Tibial nerve (tissue), 4 donors: ENCODE measurements at regions not wholly inside any gene's neighbourhood (a gene's known extent, or its start where the extent isn't known, plus 50 kb on each side); places are given as distances from the start of the nearest gene placed in this dataset.

ENCODE experiments used
- DNase-seq, 2 donors: peaks; one replicate each; pipeline ENCODE4 v3.0.0-alpha.2; 2019; ENCODE audit warnings: low spot score in 2 of 2
- H3K27ac ChIP-seq, 4 donors: fragments of 200-600 bp; sonication (generic) in 3 of 4; one replicate each; pipeline ENCODE4 v1.5.1; 2017 to 2019; ENCODE audit warnings: mild to moderate bottlenecking in 1 of 4
- H3K27me3 ChIP-seq, 2 donors: fragments of 200-600 bp; sonication (generic) in 1 of 2; one replicate each; pipeline versions ENCODE4 v1.5.1 to v1.6.0; 2017 to 2019
- H3K36me3 ChIP-seq, 3 donors: fragments of 200-600 bp; sonication (generic); one replicate each; pipeline ENCODE4 v1.5.1; 2018 to 2019
- H3K4me1 ChIP-seq, 4 donors: fragments of 200-600 bp; sonication (generic) in 3 of 4; one replicate each; pipeline ENCODE4 v1.5.1; 2017 to 2019
- H3K4me3 ChIP-seq, 4 donors: fragments of 200-600 bp; sonication (generic) in 3 of 4; one replicate each; pipeline ENCODE4 v1.5.1; 2017 to 2019; ENCODE audit warnings: mild to moderate bottlenecking in 1 of 4, moderate library complexity in 1 of 4
- H3K9me3 ChIP-seq, 4 donors: fragments of 200-600 bp; sonication (generic) in 3 of 4; one replicate each; pipeline ENCODE4 v1.5.1; 2017 to 2019
- EP300 ChIP-seq, 2 donors: sonication (generic); formaldehyde crosslinking; IDR thresholded peaks; one replicate each; pipeline ENCODE4 v1.6.1; 2017; ENCODE audit warnings: antibody characterized with exemption in 2 of 2, mild to moderate bottlenecking in 1 of 2
- POLR2A ChIP-seq, 2 donors: fragments of 450-650 bp; IDR thresholded peaks; one replicate each; pipeline ENCODE4 v1.6.1; 2017; ENCODE audit warnings: antibody characterized with exemption in 2 of 2, mild to moderate bottlenecking in 2 of 2, moderate library complexity in 2 of 2
- WGBS, 2 donors: methylation state at CpG; one replicate each; pipeline ENCODE4 v1.1.5; 2018; 5-methylcytosine and 5-hydroxymethylcytosine counted together
- TF ChIP-seq, protein P1 (sequence below), 5 experiments: fragments of 200-600 bp in 3 of 5; fragments of 450-650 bp in 2 of 5; sonication (generic) in 3 of 5; IDR thresholded peaks; one replicate each; pipeline ENCODE4 v1.5.1; 2016 to 2019; ENCODE audit warnings: antibody characterized with exemption in 5 of 5, mild to moderate bottlenecking in 3 of 5, moderate library complexity in 2 of 5

DNA sequence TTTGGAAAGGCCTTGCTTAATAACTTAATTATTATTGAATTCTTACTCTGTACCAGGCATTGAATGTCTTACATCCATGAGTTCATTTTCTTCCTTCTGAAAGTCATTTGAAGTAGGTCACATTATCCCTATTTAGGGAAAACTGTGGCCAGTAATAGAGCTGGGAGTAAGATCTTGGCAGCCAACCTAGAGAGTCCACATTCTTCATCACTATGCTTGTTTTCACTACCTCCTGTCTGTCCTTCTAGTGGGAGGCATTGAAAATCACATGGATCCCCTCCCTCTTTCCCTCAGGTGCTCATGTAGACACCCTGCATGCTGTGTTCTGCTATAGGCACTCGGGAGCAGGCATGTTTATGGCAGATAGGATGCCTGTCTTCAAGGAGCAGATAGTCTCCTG is 154.9 kb downstream of the EBLN2 start:
- DNase-seq, result no peak
- Histone ChIP-seq H3K27me3 (no peaks in the 10 kb centered on the region), H3K27ac (no peak overlapping the region), H3K4me1 (no peaks in the 10 kb centered on the region), H3K9me3 (no peaks in the 10 kb centered on the region), H3K36me3 (no peaks in the 10 kb centered on the region), H3K4me3 (no peak overlapping the region)
- WGBS, 2 donors, result 95% methylated on average over 1 of the region's 1 CpG
- TF ChIP-seq POLR2A (IDR thresholded peaks at IDR 0.05) (no peak), EP300 (IDR thresholded peaks at IDR 0.05) (no peak)
- TF ChIP-seq, protein P1, sequence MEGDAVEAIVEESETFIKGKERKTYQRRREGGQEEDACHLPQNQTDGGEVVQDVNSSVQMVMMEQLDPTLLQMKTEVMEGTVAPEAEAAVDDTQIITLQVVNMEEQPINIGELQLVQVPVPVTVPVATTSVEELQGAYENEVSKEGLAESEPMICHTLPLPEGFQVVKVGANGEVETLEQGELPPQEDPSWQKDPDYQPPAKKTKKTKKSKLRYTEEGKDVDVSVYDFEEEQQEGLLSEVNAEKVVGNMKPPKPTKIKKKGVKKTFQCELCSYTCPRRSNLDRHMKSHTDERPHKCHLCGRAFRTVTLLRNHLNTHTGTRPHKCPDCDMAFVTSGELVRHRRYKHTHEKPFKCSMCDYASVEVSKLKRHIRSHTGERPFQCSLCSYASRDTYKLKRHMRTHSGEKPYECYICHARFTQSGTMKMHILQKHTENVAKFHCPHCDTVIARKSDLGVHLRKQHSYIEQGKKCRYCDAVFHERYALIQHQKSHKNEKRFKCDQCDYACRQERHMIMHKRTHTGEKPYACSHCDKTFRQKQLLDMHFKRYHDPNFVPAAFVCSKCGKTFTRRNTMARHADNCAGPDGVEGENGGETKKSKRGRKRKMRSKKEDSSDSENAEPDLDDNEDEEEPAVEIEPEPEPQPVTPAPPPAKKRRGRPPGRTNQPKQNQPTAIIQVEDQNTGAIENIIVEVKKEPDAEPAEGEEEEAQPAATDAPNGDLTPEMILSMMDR (IDR thresholded peaks at IDR 0.05), result no peak

DNA sequence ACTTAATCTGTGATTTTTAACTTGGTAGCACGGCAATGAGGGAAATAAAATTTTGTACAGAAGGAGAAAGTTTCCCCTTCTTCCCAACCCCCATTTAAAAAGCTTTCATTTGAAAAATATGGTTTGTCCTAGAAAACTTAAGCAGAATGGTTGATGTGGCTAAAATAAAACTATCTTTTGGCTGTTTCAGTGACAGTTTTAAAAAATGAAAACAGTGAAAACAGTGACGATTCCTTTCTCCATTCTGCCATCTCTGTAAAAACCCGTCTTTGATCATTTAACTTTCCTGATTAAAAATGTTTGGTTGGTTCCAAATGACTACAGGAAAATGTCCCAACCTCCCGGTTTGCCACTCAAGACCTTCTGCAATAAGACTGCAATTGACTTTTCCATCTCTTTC is 160.7 kb downstream of the EBLN2 start:
- no peaks in the 10 kb centered on the region for H3K27me3 ChIP-seq
- H3K9me3 ChIP-seq, result no peaks in the 10 kb centered on the region
- no peaks in the 10 kb centered on the region for H3K4me1 ChIP-seq
- H3K27ac ChIP-seq, result no peak overlapping the region
- TF ChIP-seq, protein P1 (IDR thresholded peaks at IDR 0.05), result no peak
- TF ChIP-seq POLR2A (IDR thresholded peaks at IDR 0.05) (no peak), EP300 (IDR thresholded peaks at IDR 0.05) (no peak)
- no peak for DNase-seq
- H3K4me3 ChIP-seq, result no peak overlapping the region
- WGBS, 2 donors, result 76 to 80% methylated on average over 4 of the region's 4 CpGs
- H3K36me3 ChIP-seq, result no peaks in the 10 kb centered on the region

DNA sequence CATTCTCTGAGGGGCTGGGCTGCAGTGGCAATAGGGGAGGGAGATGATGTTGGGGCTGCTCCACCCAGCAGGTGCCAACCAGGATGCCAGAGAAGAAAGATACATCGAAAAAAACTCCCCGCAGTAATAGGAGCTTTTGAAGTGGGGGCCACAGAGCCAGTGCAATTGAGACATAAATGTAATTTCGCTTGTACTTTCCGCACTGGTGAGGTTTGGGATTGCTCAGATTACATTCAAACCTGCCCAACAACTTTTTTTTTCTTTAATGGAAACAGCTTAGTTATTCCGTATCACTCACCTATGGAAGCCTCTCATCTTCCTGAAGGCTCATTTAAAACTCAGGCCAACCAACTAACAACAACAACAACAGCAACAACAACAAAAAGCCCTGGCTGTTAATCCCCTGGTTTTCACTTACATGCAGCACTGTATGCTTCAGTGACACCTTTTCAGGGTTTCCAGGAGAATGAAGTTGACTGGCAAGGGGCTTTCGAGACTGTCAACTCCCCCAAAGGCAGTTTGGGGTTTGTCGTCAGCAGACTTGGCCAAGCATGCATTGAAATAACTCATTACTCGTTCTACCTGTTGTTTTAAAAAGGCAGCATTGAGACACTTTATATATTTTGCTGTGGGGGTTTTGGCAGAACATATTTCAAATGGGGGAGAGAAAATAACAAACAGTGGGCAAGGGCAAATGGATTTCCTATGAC is 163.8 kb downstream of the EBLN2 start:
- Histone ChIP-seq H3K9me3 (no peaks in the 10 kb centered on the region), H3K27me3 (no peaks in the 10 kb centered on the region), H3K4me1 (no peaks in the 10 kb centered on the region), H3K27ac (no peak overlapping the region), H3K4me3 (no peak overlapping the region), H3K36me3 (no peaks in the 10 kb centered on the region)
- no peak for TF ChIP-seq POLR2A (IDR thresholded peaks at IDR 0.05)
- TF ChIP-seq EP300 (IDR thresholded peaks at IDR 0.05), result no peak
- TF ChIP-seq, protein P1 (IDR thresholded peaks at IDR 0.05), result no peak
- no peak for DNase-seq
- 86 to 88% methylated on average over 8 of the region's 8 CpGs for WGBS, 2 donors

DNA sequence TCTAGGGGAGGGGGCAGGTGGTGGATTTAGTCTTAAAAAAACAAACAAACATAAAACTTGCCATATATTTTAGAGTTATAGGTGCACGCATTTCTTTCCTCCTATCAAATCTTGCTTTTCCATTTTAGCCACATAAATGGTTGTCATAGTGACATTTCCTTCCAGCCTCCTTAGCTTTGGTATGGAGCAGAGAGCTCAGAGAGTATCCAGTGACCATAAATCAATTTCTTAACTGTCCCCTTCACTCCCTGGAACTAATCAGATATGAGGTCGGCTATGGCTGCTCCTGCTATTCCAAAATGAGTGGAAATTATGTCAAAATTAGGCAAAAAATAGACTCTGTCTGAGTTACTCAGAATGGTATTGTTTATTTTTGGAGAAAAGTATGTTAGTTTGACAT is 164.5 kb downstream of the EBLN2 start:
- WGBS, 2 donors, result 58 to 61% methylated on average over 2 of the region's 2 CpGs
- no peak overlapping the region for H3K4me3 ChIP-seq
- no peak overlapping the region for H3K27ac ChIP-seq
- TF ChIP-seq, protein P1 (IDR thresholded peaks at IDR 0.05), result no peak
- no peak for TF ChIP-seq EP300 (IDR thresholded peaks at IDR 0.05)
- no peak for TF ChIP-seq POLR2A (IDR thresholded peaks at IDR 0.05)
- no peaks in the 10 kb centered on the region for H3K27me3 ChIP-seq
- H3K36me3 ChIP-seq, result no peaks in the 10 kb centered on the region
- H3K9me3 ChIP-seq, result no peaks in the 10 kb centered on the region
- DNase-seq, result no peak
- H3K4me1 ChIP-seq, result no peaks in the 10 kb centered on the region

DNA sequence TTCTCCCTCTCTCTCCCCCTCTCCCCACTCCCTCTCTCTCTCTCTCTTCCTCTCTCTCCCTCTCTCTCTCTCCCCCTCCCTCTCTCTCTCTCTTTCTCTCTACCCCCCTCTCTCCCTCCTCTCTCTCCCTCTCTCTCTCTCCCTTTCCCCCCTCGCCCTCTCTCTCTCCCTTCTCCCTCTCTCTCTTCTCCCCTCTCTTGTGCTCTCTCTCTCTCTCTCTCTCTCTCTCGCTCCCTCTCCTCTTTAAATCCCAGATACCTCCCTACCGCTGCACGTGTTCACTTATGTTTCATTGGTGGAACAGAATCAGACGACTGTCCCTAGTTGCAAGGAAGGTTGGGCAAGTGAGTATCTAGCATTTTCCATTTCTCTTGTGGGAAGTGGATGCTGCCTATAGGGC is 166.5 kb downstream of the EBLN2 start:
- TF ChIP-seq, protein P1 (IDR thresholded peaks at IDR 0.05), result peak in 1 of 5 experiments; percentile 31
- TF ChIP-seq POLR2A (IDR thresholded peaks at IDR 0.05), result no peak
- TF ChIP-seq EP300 (IDR thresholded peaks at IDR 0.05), result no peak
- no peaks in the 10 kb centered on the region for H3K36me3 ChIP-seq
- H3K27me3 ChIP-seq, result no peaks in the 10 kb centered on the region
- H3K9me3 ChIP-seq, result no peaks in the 10 kb centered on the region
- H3K4me3 ChIP-seq, result no peak overlapping the region
- WGBS, 2 donors, result 76 to 77% methylated on average over 5 of the region's 5 CpGs
- H3K27ac ChIP-seq, result no peak overlapping the region
- DNase-seq, result no peak
- no peaks in the 10 kb centered on the region for H3K4me1 ChIP-seq
